Kidney capillary endothelial cell (primary cell): ENCODE measurements at regions not wholly inside any gene's neighbourhood (a gene's known extent, or its start where the extent isn't known, plus 50 kb on each side); places are given as distances from the start of the nearest gene placed in this dataset.
A peak's percentile ranks its signal among the peaks of the same experiment; 100 is the strongest.
"Not testable (repeated sequence)": the region's sequence is repeated elsewhere in the genome, so short reads cannot be mapped to it uniquely, and the experiment has no call there.

Experiments
- DNase-seq: peaks from one replicate; pipeline ENCODE4 v3.0.0-alpha.2; 2018; ENCODE audit warnings: low spot score

DNA sequence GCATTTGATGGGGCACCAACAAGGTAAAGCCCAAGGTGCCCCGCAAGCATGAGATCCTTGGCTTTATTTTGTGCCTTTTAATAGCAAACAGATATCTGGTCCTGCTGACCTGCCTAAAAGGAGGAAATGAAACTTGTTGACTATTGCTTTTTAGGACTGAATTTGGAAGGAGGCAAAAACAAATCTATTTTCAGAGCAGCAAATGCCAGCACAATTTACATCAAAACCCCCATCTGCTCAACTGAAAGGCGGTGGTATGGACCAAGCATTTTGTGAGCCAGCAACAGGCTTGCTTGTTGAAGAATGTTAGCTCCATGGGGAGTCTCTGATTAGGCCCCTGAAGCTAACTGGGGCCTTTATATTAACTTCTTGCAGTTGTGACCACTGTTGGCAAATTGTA, 192.6 kb upstream of the E2F8 start:
- no peak for DNase-seq

DNA sequence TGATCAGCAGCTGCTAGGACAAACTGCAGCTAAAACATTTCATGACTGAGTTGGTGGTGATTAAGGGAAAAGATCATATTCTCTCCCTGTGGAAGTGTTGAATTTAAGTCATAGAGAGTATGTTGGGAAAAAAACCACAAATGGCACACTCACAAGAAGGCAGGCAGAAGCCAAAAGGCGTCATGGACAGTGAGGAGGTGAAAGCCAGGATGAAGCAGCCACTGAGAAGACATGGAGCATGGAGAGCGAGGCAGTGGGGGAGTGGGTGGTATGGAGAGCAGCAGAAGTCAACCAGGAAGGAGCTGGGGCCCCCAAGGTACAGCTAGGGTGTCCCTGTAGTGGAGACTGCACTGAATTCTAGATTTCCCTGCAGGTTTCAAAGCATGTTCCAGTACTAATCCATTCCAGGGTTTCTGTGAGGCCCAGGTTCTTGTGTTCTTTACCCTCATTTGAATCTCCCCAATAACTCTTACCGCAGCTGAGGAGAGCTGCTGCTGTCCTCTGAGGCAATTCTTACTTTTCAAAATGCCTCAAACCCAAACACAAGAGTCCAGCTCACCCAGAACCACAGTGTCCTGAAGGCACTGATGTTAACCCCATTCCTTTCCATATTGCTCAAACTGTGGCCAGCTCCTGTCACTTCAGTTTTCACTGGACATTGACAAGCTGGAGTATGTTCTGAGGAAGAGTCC, 191.8 kb upstream of the E2F8 start:
- DNase-seq: no peak

DNA sequence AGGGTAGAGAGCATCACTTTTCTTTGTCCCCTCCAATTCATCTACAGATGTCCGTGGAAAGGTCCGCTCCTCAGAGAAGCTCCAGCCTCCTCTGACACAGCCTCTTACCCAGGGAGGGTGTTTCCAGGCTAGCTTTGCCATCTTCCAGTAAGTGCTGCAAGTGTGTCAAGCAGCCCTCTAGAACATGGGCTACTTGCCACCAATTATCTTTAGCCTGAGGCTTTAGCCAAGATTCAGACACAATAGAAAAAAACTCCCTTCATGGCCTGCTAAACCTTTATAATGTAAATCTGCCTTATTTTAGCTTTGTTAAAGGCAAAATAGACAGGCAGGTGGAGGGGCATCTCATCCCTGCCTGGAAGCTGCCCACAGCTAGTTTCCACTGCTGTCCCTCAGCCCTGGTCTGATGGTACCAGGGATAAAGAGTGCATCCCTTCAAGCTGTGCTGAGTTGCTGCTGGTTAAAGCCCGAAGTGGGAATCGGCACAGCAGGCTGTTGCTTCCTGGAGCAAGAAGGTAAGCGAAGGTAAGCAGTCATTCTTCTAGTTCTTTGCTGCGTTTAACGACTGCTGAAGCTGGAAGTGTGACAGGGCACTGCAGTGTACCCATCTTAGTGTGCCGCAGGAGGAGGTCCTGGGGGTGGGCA, 190.1 kb upstream of the E2F8 start:
- DNase-seq: no peak

DNA sequence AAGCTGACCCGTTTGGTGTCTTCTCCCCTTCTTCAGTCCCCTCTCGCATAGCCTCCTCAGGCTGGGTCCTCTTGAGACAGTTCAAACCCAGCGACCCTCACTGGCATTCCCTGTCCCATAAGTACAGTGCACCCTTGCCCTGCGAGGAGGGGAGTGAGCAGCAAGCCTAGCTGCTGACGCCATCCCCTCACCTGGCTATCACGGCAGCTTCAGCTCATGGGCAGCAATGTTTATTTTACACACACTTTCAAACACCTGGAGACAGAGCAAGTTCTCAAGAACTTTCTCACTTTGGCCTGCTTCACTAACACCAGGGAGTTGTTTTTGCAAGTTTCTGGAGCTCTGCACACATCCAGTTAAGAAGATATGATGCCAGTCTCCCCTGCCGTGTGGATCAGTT, 189.6 kb upstream of the E2F8 start:
- no peak for DNase-seq

DNA sequence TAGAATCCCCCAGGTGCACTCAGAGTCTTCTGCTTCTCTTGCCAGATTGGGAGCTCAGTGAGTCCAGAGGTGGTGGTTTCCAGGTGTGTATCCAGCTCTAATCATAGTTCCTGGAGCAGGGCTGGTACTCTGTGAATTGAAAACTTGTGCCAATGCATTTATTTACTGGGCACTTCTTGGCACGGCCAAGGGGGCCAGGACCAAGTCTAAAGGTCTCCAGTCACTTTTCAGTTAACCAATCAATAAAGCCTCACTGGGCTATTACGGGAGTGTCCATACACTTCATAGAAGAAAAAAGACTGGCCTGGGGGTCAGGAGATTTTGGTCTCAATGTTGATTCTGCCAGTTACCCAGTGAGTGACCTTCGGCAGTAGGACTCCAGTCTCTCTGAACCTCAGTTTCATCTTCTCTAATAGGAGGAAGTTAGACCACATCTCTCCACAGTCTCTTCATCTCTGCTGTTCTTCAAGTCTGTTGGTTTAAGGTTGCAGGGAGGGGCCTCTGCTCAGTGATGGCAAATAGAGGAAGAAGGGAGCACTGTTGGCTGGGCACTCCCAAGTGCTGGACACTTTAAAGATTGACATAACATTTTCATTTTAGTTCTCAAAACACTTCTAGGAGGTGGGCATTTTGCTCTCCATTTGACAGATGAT, 188.5 kb upstream of the E2F8 start:
- DNase-seq: no peak

DNA sequence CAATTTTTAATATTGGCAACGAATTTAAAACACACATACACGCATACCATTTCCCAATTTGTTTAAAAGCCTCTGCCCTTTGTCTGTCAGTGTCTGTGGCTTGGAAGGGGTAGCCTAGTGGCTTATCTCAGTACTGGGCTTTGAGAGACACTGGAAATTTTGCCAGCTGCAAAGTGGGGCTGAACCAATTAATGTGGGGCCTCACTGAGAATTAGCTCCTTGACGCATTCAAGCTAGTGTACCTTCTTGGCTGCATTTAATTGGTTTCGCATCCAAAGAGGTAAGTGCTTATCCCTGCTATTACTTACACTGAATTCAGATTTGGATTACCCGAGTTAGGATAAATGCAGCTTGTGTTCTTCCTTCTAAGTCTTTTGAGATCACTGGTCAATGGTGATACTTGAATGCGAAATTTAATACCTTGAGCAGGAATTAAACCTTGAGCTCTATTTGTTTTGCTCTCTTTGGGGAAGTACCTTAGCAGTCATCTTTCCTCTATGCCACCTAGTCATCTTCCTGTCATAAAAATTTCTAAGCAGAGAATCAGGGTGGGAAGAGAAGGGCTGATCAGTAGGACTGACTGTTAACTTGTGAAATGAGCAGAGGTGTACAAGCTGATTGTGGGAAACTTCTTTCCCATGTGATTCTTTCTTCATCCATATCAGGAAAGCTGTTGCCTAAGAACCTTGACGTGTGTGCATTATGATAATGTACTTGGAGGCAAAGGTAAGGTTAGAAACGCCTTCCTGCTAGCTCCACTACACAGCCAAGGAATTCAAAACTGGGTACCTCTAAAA, 187.7 kb upstream of the E2F8 start:
- peak; percentile 38 for DNase-seq

DNA sequence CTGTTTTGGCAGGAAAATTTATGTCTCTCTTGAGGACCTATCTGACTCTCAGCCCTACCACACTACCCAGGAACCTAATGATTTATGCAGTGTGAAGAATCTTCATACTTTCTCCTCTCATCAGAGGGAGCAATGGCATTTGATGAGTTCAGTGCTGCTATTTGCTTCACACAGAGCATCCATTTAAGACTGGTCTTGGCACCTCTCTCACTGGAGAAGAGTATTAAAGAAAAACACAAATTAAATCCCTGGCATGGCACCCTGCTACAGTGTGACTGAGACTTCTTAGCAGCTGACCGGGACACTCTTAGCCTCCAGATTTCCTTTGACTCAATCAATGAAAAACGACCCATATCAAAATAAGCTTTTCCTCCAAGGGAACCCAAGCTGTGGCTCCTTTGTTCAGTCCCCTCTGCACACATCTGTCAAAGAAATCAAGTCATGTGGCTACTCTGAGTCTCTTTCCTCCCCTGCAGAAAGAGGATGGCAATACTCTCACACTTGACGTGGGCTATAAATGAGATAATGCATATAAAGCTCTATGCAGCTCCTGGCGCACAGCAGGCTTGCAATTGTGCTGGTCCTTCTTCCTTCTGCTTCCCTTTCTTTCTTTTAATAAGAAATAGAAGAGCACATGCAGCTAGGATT, 186.1 kb upstream of the E2F8 start:
- DNase-seq: no peak

DNA sequence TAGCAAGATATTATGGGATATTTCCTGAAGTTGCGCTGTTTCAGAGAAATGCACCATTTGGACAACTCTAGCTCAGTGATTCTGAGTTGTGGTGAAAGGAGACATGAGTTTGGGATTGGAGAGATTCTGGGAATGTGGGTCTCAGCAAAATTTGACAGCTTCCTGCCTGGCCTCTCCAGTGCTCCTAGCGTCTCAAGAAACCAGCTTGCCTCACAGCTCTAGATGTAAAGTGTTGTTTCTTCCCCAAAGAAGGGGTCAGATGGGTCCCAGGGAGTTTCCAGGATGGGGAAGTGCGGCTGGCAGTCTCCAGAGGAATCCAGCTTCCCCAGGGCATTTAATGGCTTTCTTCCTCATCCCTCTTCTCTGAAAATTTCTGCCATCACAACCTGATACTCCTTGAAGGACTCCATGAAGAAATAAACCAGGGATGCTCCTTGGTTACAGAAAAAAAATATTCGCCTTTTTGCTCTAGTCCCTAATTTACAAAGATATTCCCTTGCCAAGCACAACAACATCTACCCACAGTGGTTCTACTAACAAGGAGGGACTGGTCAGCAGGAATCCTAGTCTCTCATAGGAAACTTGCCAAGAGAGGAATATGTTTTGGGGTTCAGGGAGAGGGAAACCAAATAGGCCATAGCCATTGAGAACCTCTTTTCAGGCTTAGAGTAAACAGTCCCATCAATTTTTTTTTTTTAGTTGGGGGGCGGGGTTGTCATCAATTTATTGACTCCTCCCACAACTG, 185.4 kb upstream of the E2F8 start:
- DNase-seq: no peak

DNA sequence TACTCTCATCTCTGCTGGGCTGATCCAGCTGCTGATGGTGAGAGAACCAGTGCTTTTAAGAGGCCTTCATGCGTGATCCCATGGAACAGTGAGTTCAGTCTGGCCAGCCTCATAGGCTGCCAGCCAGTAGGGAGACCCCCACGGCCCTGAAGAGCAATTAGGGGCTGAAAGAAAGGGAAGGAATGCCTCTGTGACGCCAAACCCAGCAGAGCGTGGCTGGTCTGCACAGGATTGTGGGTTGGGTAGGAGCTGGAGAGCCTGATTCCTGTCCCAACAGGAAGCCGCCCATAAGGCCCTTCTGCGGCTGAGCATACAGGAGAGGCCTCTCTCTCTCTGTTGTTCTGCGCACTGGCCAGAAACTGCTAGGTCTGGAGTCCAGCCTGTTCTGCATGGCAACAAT, 181.5 kb upstream of the E2F8 start:
- DNase-seq: no peak

DNA sequence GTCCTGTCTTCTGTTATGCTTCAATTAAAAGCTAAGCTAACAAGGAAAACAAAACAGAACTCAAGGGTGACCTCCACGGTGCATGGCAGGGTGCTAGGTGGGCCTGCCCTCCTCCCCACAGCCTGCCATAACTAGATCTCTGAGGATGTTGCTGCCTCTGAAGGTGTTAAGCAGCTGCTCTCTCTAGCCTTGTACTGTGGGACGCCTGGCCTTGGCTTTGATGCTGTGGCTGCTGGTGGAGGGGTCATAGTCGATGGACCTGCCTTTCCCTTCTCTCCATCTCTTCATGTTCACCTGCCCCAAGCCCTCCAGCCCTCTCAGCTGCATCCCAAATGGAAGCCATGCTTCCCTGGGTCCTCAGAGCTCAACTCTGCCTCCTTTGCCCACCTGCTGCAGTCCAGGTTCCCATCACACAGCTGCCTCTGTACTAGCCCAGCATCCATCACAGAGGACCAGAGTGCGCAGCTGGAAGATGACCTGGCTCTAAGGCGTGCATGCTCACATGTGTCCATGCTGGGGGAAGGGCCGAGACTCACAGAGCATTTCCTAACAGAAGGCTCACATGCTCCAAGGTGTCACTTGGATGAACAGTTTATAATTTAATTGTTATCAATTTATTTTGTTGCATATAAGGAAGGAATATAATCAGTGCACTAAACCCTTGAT, 180.3 kb upstream of the E2F8 start:
- no peak for DNase-seq

DNA sequence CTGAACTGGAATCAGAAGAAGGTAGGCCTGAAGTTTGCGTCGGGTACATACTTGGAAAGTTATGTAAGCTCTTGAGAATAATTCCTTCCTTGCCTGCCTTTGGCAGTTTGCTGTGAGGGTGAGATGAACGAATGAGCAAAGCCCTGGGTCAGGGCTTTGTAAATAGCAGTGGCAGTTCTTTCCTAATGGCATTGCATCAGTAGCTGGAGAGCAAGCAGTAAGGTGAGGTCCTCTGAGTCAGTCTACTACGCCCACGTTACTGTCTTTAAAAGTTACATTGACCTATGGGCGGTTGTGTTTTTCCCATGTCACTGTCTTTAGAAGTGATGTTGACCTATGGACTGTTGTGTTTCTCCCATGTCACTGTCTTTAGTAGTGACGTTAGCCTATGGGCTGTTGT, 179.1 kb upstream of the E2F8 start:
- no peak for DNase-seq

DNA sequence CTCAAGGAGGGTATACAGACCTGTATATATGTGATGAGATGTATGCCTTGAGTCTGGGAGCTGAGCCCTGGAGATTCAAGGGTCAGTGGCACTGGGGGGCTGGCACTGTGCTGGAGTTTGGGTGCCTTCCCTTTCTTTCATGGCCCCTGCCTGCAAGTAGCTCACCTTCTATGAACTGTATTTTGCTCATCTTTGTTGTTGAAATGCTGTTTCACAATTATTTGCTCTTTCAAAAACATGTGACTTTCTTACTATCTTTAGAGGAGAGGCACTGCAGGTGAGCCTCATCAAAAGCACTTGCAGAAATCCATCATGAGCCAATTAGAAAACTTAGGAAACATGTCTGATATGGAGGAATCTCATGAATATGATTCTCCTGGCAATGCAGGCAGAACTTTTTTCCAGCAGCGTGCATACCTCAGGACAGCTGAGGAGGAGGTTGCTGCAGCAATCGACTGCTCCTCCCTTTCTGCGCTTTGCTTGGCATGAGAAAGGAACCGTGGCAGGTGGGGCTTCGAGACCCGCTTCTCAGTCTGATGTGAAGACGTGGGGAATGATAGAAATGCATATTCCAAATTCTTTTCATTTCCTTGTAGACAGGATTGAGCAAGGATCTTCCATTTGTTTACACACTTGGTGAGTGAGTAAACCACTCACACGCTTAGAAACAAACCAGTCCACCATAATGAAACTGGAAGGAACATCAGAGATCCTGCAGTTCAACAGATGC, 178.4 kb upstream of the E2F8 start:
- DNase-seq: no peak

DNA sequence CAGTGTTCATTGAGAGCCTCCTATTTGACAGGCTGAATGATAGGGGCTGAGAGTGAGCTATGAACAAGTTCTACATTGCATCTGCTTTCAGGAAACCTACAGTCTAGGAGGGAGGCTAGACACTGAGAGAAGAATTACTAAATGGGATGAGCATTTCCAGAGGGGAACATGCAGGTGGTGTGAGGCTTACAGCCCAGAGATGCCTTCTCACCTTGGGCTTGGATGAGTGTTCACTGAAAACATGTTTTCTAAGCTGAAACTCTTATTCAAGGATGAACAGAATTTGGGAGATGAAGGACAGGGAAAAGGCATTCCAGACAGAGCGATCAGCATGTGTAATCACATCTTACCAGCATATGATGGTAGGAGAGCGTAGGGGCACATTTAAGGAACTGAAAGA, 177.5 kb upstream of the E2F8 start:
- no peak for DNase-seq

DNA sequence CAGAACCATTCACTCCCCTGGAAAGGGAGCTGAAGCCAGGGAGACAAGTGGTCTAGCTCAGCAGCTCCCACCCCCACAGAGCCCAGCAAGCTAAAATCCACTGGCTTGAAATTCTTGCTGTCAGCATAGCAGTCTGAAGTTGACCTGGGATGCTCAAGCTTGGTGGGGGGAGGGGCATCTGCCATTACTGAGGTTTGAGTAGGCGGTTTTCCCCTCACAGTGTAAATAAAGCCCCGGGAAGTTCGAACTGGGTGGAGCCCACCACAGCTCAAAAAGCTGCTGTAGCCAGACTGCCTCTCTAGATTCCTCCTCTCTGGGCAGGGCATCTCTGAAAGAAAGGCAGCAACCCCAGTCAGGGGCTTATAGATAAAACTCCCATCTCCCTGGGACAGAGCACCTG, 171.3 kb upstream of the E2F8 start:
- DNase-seq: not testable (repeated sequence)

DNA sequence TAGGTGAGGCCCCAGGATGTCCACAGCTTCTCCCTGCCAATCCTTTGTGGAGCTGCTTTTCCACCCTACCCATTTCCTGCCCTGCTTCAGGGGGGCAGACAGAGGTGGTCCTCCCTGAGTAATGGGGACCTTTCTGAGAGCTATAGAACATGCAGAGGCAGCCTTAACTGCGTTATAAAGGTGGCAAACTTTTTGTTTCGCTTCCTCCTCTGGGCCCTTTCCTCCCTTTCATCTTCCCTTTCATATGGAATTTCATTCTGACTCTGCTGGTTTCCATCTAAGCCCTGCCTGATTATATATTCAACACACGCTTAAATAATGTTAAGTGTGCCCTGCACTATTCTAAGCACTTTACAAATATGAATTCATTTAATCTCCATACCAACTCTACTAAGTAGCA, 169.3 kb upstream of the E2F8 start:
- DNase-seq: no peak

DNA sequence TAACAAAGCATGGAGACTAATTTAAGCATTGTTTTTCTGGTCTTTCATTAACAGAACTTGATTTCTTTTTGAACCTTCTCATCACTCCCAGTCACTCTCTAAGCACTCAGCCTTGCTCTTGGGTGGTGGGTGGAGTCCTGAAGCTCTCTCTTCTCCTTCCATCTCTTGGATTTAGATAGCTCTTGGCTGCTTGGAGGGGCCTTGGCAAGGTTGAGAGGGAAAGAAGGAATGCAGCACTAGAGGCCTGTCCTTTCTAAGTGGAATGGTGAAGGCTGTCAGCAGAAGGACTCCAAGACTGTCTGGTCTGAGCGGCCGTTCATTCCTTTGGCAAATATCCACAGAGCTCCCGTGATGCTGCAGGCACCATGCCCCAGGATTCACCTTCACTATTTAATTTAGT, 168.6 kb upstream of the E2F8 start:
- no peak for DNase-seq

DNA sequence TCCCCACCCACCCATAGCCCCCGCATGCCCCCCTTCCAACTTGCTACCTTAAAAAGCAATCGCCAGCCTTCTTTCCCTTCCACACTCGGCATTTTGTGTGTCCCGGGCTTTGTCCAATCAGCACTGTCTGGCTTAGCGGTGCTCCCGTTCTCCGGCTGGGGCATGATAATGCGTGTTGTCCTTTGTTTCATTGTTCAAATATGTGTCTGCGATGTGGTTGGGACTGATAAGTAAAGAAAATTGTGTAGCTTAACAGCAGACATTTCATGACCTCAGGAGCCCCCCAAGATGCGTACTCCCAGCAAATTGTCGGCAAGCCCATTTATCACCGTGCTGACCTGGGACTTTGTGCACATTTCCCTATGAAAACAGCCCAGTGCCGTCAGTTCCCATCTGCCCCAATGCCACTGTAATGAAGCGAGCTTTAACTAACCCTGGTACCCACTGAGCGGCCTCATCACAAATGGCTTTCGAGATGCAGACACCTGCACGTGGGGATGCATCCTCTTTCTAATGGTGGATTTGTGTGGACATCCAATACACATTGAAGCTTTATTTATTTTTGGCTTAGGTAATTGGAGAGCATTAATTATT, 167.0 kb upstream of the E2F8 start:
- no peak for DNase-seq

DNA sequence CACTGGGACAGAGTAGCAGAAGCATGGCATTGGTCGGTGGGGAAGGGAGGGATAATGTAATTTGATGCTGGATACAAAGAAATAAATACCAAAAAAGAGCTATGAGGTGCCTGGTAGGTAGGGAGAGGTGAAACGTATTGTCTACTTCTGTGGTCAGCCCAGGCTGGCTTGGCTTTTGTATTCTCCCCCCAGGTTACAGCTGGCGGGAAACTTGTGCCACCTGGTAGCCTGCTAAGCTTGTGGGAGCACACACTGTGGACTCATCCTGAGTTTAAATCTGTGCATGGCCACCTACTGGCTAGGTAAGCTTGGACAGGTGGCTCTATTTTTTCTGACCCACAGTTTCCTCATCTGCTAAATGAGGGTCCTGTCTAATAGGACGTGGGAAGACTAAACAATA, 165.2 kb upstream of the E2F8 start:
- DNase-seq: no peak

DNA sequence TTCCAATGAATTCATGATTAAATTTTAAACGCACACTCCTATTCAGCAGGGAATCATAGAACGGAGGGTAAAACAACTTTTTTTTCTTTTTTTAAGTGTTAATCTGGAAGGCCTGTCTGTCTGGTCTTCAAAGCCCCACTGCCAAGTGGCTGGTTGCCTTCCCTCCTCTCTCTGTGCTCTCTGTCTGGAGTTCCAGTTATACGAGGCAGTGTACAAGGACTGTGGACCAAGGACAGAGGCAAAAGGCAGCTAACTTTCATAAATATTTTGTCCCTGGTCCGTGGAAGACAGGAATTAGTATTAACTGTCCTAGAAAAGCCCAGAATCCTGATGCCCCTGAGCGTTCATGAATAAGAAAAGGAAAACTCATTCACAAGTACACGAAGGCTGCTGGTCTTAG, 164.0 kb upstream of the E2F8 start:
- no peak for DNase-seq
